Progenitor cell of endocrine pancreas (in vitro differentiated cells): ENCODE measurements at regions not wholly inside any gene's neighbourhood (a gene's known extent, or its start where the extent isn't known, plus 50 kb on each side); places are given as distances from the start of the nearest gene placed in this dataset.
"Not testable (repeated sequence)": the region's sequence is repeated elsewhere in the genome, so short reads cannot be mapped to it uniquely, and the experiment has no call there.

ENCODE experiments used
- DNase-seq: peaks from one replicate; pipeline ENCODE4 v3.0.0; 2021; ENCODE audit warnings: low spot score; ENCODE audit not compliant: unreplicated experiment
- H3K27ac Mint-ChIP-seq: 2 replicates; pipeline ENCODE4 v1.8.0; 2021; ENCODE audit warnings: mild to moderate bottlenecking, moderate library complexity, mixed read lengths
- H3K27me3 Mint-ChIP-seq: 2 replicates; pipeline ENCODE4 v1.8.0; 2021; ENCODE audit warnings: mixed read lengths
- H3K36me3 Mint-ChIP-seq: 2 replicates; pipeline ENCODE4 v1.8.0; 2022; ENCODE audit warnings: mixed read lengths; ENCODE audit not compliant: insufficient read depth
- H3K4me1 Mint-ChIP-seq: 2 replicates; pipeline ENCODE4 v1.8.0; 2021; ENCODE audit warnings: low read depth, mixed read lengths
- H3K4me3 Mint-ChIP-seq: 2 replicates; pipeline ENCODE4 v1.8.0; 2021; ENCODE audit warnings: low read depth, mild to moderate bottlenecking, moderate library complexity, mixed read lengths
- H3K9me3 Mint-ChIP-seq: 2 replicates; pipeline ENCODE4 v1.8.0; 2021; ENCODE audit warnings: low read depth, mixed read lengths
- CTCF ChIP-seq: fragments of 200-600 bp; sonication (generic); IDR thresholded peaks from one replicate; pipeline ENCODE4 v1.5.0; 2021; ENCODE audit warnings: antibody characterized with exemption, mild to moderate bottlenecking; ENCODE audit not compliant: unreplicated experiment

DNA sequence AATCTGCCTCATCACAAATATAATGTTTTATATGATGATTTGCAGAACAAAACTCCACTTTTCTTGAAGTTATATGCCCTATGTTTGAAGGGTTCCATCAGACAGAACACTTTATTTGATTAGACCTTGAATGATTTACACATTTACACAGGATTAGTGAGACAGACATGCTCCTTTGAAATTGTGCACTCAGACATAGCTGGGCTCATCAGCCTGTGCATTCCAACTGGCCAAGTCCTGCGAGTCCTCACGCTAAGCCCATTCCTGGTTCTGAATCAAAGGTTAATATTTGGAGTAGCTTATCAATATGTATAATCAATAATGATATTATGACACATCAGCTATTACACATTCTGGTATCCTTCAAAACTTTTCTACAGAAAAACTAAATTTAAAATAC, 173.6 kb downstream of the MBL2 start:
- no peak for DNase-seq
- no peaks in the 10 kb centered on the region for H3K36me3 Mint-ChIP-seq
- H3K27me3 Mint-ChIP-seq = no peaks in the 10 kb centered on the region
- H3K9me3 Mint-ChIP-seq = no peaks in the 10 kb centered on the region
- H3K4me1 Mint-ChIP-seq = peaks cover 4% of the 10 kb centered on the region
- H3K27ac Mint-ChIP-seq = no peak overlapping the region
- TF ChIP-seq CTCF = no peak
- H3K4me3 Mint-ChIP-seq = no peak overlapping the region

- no peak for TF ChIP-seq CTCF
- Mint-ChIP-seq H3K27ac (no peak overlapping the region), H3K4me3 (no peak overlapping the region), H3K36me3 (no peaks in the 10 kb centered on the region), H3K9me3 (no peaks in the 10 kb centered on the region), H3K27me3 (no peaks in the 10 kb centered on the region), H3K4me1 (peaks cover 4% of the 10 kb centered on the region)
- DNase-seq = no peak
These were observed 172.9 kb downstream of the MBL2 start for GRCh38 chr10:52599551-52600200.

DNA sequence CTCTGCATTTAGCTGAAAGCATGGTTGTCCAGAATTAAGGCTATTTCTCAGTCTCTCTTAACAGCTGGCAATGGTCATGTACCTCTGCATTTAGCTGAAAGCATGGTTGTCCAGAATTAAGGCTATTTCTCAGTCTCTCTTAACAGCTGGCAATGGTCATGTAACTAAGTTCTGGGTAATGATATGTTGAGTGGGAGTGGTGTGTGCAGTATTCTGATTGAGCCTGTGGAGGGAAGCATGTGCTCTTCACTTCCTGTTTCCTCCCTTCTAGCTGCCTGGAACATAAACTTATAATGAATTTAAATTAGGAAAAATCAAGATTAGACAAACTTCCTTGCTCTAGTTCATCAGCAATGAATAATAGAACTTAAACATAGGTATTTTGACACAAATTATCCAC, 168.5 kb downstream of the MBL2 start:
- not testable (repeated sequence) for H3K4me3 Mint-ChIP-seq, H3K27ac Mint-ChIP-seq, H3K4me1 Mint-ChIP-seq, H3K9me3 Mint-ChIP-seq, DNase-seq, H3K36me3 Mint-ChIP-seq, H3K27me3 Mint-ChIP-seq

- no peaks in the 10 kb centered on the region for H3K9me3 Mint-ChIP-seq
- H3K36me3 Mint-ChIP-seq = no peaks in the 10 kb centered on the region
- DNase-seq = no peak
- no peak for TF ChIP-seq CTCF
- no peaks in the 10 kb centered on the region for H3K27me3 Mint-ChIP-seq
- no peak overlapping the region for H3K27ac Mint-ChIP-seq
- H3K4me1 Mint-ChIP-seq = no peaks in the 10 kb centered on the region
- H3K4me3 Mint-ChIP-seq = no peak overlapping the region
These were observed 163.5 kb downstream of the MBL2 start for GRCh38 chr10:52609071-52609470.

DNA sequence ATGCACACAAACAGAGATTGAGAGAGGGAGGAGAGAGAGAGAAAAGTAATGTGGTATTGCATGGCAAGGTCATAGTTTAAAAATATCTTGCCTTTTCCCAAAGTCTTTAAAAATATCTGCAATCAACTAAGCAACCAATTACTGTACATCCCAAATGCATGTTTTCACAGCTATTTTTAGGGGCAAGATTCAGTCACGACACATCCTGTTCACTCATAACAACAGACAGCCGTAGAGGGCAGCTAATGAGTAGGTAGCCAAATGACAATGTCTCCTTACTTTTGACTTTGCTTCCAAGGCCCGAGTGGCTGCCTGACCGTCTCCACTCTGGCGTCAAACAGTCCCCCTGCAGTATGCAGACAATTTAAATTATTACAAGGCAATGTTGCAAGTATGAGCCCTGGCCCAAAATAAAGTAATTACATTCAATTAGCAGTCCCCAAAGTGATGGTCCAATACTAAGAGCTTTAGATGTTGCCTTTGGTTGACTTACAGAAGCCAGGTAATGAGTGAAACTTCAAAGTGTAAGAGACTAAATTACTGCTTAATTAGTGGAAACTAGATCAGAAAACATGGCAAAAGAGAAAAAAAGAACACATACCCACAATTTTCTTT, 162.9 kb downstream of the MBL2 start:
- no peak for TF ChIP-seq CTCF
- H3K27ac Mint-ChIP-seq = no peak overlapping the region
- no peaks in the 10 kb centered on the region for H3K9me3 Mint-ChIP-seq
- H3K36me3 Mint-ChIP-seq = no peaks in the 10 kb centered on the region
- H3K4me3 Mint-ChIP-seq = no peak overlapping the region
- no peaks in the 10 kb centered on the region for H3K27me3 Mint-ChIP-seq
- H3K4me1 Mint-ChIP-seq = no peaks in the 10 kb centered on the region
- no peak for DNase-seq

DNA sequence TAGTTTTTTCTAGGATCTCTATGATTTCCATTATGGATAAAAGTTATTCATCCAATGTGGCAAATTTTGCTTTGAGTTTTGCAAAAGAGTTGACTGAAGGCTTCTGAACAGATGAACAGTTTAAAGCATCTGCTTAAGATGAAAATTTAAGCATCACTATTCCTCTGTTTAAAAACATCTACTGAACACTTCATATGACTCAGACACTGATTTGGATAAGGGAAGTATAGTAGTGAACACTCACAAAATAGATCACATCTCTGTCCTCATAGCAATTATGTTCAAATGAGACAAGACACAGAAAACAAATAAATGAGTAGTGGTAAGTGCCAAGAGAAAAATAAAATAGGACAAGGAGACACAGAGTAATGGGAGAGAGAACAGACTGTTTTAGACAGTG, 157.3 kb downstream of the MBL2 start:
- Mint-ChIP-seq H3K27ac (no peak overlapping the region), H3K36me3 (no peaks in the 10 kb centered on the region), H3K4me1 (no peaks in the 10 kb centered on the region), H3K27me3 (peaks cover 3% of the 10 kb centered on the region), H3K9me3 (no peaks in the 10 kb centered on the region), H3K4me3 (no peak overlapping the region)
- TF ChIP-seq CTCF = no peak
- DNase-seq = no peak
